ENCODE measurements at regions not wholly inside any gene's neighbourhood (a gene's known extent, or its start where the extent isn't known, plus 50 kb on each side); places are given as distances from the start of the nearest gene placed in this dataset.

- Histone ChIP-seq H3K9me3 (replicated peaks in 1 of 3) (no peaks in the 10 kb centered on the region), H3K27ac (no peak overlapping the region), H3K4me1 (replicated peaks in 1 of 2) (no peaks in the 10 kb centered on the region), H3K27me3 (no peaks in the 10 kb centered on the region), H3K36me3 (replicated peaks in 1 of 2) (no peaks in the 10 kb centered on the region), H3K4me3 (no peak overlapping the region)
- DNase-seq, result no peak
- TF ChIP-seq CTCF (IDR thresholded peaks at IDR 0.05) (no peak), POLR2A (IDR thresholded peaks at IDR 0.05) (no peak)
- 66 to 84% (median 82%) methylated on average over 2 of the region's 2 CpGs for WGBS, 4 donors
- intact Hi-C loops (cut with DNase I), result no loop called here
Measured at GRCh38 chr3:177977381-177978158, 558.7 kb upstream of the KCNMB2 start.

- Histone ChIP-seq H3K4me3 (no peak overlapping the region), H3K36me3 (replicated peaks in 1 of 2) (no peaks in the 10 kb centered on the region)
- WGBS, 4 donors, result 90 to 98% (median 92%) methylated on average over 1 of the region's 1 CpG
Measured at GRCh38 chr3:177978946-177979345, 557.3 kb upstream of the KCNMB2 start.

GRCh38 chr3:177979703-177980102 lies 556.5 kb upstream of the KCNMB2 start:
- Histone ChIP-seq H3K4me1 (replicated peaks in 1 of 2) (no peaks in the 10 kb centered on the region), H3K27me3 (no peaks in the 10 kb centered on the region), H3K36me3 (replicated peaks in 1 of 2) (no peaks in the 10 kb centered on the region), H3K4me3 (no peak overlapping the region), H3K9me3 (replicated peaks in 1 of 3) (no peaks in the 10 kb centered on the region), H3K27ac (no peak overlapping the region)
- intact Hi-C loops (cut with DNase I), result no loop called here
- TF ChIP-seq POLR2A (IDR thresholded peaks at IDR 0.05) (no peak), CTCF (IDR thresholded peaks at IDR 0.05) (no peak)
- no peak for DNase-seq
- WGBS, 4 donors, result 56 to 74% (median 62%) methylated on average over 1 of the region's 1 CpG

More at GRCh38 chr3:177978946-177979345, 557.3 kb upstream of the KCNMB2 start:
- H3K4me1 ChIP-seq (replicated peaks in 1 of 2), result no peaks in the 10 kb centered on the region
- no peak for DNase-seq
- H3K27me3 ChIP-seq, result no peaks in the 10 kb centered on the region
- H3K27ac ChIP-seq, result no peak overlapping the region
- H3K9me3 ChIP-seq (replicated peaks in 1 of 3), result no peaks in the 10 kb centered on the region
- intact Hi-C loops (cut with DNase I), result no loop called here
- TF ChIP-seq CTCF (IDR thresholded peaks at IDR 0.05) (no peak), POLR2A (IDR thresholded peaks at IDR 0.05) (no peak)

- intact Hi-C loops (cut with DNase I), result no loop called here
- Histone ChIP-seq H3K4me3 (no peak overlapping the region), H3K27me3 (no peaks in the 10 kb centered on the region), H3K4me1 (replicated peaks in 1 of 2) (no peaks in the 10 kb centered on the region), H3K9me3 (replicated peaks in 1 of 3) (no peaks in the 10 kb centered on the region), H3K27ac (no peak overlapping the region), H3K36me3 (replicated peaks in 1 of 2) (no peaks in the 10 kb centered on the region)
- no peak for DNase-seq
- no peak for TF ChIP-seq CTCF (IDR thresholded peaks at IDR 0.05)
- no peak for TF ChIP-seq POLR2A (IDR thresholded peaks at IDR 0.05)
Measured at GRCh38 chr3:177981576-177981975, 554.7 kb upstream of the KCNMB2 start.

All from adrenal gland (tissue), 9 donors.